HG03066 (cell line): ENCODE measurements at regions not wholly inside any gene's neighbourhood (a gene's known extent, or its start where the extent isn't known, plus 50 kb on each side); places are given as distances from the start of the nearest gene placed in this dataset.
"Not testable (repeated sequence)": the region's sequence is repeated elsewhere in the genome, so short reads cannot be mapped to it uniquely, and the experiment has no call there.

Experiments used
- ATAC-seq: cut with Tn5 transposase; IDR thresholded peaks from one replicate; pipeline ENCODE4 v1.9.1; 2021; ENCODE audit warnings: low read depth; ENCODE audit not compliant: unreplicated experiment

DNA sequence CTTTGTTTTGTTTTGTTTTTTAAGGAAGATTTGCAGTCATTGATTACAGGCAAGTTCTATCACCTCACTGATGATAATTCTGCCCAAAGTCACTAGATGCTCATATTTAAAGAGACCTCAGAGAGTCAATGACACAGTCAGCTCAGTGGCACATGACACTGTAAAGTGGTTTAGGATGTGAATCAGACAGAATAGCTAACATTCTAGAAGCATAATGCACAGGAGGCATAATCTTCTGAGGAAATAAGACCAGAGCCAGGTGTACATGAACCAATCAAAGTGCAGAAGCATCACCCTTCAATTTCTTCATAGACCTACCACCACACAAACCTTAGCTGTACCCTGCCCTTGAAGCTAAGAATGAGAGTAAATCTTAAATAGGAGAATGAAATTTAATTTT is 268.5 kb downstream of the BRINP2 start:
- ATAC-seq = no peak

DNA sequence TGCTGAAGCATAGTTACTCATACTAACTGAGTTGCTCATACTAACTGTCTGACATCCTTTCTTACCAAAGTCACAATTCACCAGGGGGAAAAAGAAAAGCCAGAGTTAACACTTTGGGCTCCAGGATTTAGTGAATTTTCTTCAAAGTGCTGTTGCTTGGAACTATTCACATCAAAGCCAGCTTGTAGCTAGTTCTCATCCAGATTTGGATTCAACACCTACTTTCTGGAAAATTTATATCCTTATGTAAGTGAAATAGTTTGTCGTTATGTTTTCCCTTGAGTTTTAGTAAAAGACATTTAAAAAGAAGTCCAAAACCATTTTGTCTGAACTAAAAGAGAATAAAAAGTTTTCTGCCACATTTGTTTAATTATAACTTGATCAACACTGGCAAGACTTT is 264.6 kb downstream of the BRINP2 start:
- ATAC-seq = no peak

DNA sequence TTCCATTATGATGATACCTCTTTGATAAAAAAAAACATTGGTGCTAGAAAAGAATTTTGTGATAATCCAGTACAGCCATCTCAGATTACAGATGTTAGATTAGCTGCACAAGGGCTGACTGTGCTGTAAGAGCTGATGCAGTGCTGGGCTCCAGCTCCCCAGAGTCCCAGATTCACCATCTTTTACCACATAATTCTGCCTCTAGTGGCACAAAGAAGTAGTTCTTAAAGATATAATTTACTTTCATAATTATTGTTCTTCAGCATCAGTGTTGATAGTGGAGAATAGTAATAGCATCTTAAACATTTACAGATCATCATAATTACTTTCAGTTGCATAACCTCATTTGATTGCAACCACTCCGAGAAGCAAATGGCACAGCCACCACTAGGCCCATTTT is 262.1 kb downstream of the BRINP2 start:
- ATAC-seq = no peak

DNA sequence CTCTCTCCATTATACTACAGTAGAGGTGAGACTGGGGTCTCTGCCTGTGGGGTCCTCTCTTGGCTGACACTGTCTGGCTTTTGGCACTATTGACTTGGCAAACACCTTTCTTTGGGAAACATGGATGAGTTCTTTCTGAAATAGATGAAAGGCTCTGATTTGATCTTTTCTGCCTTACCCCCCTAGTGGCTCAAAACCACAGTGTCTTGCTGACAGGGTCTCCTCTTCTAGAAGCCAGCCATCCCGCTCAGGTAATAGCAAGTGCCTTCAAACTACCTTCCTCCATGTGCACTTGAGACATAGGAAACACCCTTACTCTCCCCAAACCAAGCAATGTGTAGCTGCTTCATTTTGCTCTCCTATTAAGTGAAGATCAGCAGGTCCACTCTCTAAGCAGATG is 260.4 kb downstream of the BRINP2 start:
- ATAC-seq = no peak

DNA sequence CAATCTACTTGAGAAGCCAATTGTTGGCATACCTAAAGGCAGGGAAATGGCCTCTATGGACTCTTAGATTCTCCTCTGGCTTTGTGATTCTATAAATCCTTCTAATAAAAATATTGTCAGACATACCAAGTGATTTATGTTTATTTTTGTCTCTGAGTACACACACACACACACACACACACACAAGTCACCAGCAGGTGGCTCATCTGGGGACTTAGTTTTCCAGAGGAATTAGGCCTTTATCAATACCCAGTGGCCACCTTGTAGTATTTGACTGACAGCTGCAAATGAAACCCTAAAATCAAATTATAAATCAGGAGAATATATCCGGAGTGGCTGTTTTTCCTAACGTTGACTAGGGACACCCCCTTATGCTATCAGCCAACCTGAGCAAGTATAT is 258.5 kb downstream of the BRINP2 start:
- no peak for ATAC-seq

DNA sequence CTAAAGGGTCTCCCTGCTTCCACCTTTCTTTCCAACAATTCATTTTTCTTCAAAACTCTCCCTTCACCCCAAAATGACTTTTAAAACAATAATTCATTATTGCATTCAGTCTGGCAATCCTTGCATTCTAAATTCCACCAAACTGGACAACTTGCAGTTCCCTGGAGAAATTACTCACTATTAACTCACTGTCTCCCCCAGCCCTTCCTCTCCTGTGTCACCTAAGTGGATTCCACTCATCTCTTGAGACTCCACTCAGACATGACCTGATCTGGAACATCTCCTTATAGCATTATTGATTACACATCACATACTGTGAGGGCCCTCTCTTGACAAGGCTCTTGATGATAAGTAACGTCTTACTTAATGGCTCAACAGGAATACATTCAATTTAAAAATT is 257.1 kb downstream of the BRINP2 start:
- no peak for ATAC-seq

DNA sequence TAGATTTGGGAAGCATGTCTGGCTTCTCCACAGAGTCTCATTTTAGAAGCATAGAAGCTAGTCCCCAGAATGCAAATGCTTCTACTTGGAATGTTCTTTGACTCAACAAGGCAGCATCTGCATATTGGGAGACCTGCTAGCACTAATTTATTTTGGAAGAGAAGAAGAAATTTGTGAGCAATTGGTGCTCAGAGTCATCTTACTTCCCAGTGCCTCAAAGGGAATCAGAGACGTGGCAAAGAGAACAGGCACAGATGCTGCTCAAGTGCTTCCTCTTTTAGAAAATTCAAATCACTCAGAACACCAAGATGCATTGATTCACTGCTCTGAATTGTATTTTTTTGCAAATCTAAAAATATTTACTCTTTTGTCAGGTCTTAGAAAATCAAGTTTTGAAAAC is 255.7 kb downstream of the BRINP2 start:
- ATAC-seq = no peak

DNA sequence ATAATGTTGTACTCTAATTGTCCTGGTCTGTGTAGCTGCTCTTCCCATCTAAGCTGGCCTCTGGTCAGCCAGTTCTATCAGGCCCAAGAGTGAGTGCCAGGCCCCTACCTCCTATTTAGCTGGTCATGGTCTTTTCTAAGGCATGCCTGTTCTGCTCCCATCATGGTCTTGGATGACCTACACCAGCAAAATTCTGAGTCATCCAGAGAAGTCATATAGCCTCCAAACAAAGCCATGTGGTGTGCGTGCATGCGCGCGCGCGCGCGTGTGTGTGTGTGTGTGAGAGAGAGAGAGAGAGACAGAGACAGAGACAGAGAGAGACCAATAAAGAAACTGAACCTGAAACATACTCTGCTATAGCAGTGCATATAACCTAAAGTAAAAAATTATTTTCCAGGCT is 254.4 kb downstream of the BRINP2 start:
- ATAC-seq = no peak

DNA sequence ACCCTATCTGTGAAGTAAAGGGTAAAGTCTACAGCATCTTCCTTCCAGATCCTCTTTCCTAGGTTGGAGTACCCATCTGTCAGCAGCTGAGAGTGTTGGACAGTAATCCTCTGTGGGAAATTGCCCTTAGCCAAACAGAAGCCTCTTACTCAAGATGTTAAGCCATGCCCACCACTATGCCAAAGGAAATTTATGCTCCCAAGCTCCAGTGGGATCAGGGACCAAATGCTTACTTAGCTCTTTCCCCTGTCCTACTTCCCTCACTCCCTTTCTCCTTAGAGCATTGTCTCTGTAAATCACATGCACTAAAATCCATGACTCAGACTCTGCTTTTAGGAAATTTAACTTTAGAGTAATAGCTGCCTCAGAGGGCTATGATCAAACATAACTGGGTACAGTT is 254.0 kb downstream of the BRINP2 start:
- no peak for ATAC-seq

DNA sequence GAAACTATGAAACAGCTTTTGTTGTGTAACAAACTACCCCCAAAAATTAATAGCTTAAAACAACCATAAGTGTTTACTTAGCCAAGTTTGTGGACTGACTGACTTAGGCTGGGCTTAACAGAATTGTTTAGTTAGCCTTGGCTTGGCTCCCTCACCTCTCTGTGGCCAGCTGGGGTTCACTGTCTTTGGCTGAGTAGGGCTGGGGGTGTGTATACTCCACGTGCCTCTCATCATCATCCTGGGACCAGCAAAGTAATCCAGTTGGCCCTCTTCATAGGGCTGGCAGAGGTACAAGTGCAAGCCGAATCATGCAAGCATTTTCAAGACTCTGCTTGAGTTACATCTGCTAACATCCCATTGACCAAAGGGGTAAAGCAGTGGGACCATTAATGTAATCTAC is 252.3 kb downstream of the BRINP2 start:
- no peak for ATAC-seq

DNA sequence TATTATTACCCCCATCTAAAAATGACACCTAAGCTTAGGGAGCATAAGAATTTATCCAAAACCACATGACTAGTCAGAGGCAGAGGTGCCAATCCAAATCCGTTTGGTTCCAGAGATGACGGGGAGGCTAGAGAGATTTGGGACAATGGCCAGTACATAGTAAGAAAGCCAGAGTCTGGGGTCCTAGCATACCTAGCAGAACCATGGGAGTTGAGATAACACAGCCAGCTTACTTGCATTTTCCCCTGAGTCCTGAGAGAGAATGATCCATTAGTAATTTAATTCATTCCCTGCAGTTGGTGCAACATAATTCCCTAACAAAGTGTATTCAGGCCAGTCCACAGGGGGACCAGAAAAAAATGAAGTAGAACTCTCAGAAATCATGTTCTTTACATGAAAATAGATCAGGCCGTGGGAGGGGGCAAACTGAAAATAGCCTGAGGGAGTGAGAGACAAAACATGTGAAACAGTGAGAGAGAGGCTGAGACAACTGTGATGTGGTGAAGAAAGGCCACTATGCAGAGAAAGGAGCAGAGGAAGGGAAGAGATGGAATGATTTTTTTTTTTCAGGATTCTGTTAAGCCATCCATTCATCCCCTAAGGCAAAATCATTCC is 243.3 kb downstream of the BRINP2 start:
- no peak for ATAC-seq

DNA sequence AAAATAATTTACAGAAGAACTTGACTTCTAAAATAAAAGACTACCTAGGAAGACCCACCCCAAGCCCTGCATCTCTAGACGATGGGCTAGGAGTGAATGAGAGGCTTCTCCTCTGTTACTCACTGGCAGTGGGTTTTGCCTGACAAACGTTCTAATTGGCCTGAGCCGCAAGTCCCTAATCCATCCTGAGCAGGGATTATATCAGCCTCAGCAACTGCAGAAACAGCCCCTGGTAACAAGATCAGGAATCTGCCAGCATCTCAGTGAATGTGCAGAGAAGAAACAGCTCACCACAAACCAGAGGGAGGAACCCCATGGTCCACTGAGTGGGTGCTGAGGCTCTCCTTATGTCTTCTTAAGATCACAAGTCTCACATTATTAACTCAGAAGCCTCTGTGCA is 240.6 kb downstream of the BRINP2 start:
- ATAC-seq = no peak

DNA sequence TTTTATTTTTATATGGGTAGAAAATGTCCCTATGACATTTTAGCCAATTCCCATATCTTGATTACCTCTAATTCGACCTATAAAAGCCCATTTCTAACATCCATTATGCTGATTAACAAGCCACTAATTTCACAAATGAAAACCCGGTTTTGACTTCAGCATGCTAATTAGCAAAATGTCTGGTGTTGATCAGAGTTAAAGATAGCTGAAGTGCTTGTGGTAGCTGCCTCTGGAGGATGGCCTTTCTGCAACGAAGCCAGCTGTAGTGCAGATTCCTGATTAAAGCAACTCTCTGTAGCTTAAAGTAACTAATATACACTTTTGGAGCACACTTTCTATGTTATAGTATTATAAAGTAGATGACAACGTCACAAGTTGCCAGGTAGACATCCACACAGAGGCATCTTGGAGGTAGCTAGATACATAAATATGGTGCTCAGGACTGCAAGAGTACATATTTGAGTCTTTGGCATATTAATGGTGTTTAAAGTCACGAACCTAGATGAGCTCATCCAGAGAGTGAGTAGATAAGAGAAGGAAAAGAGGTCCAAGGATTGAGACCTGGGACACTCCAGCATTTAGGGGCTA is 239.5 kb downstream of the BRINP2 start:
- ATAC-seq = no peak

DNA sequence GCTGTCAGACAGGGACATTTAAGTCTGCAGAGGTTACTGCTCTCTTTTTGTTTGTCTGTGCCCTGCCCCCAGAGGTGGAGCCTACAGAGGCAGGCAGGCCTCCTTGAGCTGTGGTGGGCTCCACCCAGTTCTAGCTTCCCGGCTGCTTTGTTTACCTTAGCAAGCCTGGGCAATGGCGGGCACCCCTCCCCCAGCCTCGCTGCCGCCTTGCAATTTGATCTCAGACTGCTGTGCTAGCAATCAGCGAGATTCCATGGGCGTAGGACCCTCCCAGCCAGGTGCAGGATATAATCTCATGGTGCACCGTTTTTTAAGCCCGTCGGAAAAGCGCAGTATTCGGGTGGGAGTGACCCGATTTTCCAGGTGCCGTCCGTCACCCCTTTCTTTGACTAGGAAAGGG is 235.6 kb downstream of the BRINP2 start:
- ATAC-seq = not testable (repeated sequence)

DNA sequence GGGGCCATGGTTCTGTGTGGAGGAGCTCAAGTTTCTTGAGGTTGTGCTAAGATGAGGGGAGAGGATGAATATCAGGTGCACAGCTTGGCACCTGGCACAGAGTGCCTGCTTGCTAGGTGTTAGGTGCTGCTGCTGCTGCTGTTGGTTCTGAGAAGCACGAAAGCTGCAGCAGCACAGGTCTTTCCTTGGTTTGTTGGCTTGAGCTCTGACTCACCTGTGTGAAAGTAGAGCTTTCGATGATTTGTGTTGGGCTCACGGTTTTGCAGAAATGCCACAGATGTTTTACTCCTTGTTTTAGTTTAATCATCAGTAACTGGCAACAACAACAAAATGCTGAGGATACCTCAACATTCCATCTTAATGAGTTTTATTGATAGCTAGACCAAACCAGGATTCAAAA is 221.6 kb downstream of the BRINP2 start:
- no peak for ATAC-seq

DNA sequence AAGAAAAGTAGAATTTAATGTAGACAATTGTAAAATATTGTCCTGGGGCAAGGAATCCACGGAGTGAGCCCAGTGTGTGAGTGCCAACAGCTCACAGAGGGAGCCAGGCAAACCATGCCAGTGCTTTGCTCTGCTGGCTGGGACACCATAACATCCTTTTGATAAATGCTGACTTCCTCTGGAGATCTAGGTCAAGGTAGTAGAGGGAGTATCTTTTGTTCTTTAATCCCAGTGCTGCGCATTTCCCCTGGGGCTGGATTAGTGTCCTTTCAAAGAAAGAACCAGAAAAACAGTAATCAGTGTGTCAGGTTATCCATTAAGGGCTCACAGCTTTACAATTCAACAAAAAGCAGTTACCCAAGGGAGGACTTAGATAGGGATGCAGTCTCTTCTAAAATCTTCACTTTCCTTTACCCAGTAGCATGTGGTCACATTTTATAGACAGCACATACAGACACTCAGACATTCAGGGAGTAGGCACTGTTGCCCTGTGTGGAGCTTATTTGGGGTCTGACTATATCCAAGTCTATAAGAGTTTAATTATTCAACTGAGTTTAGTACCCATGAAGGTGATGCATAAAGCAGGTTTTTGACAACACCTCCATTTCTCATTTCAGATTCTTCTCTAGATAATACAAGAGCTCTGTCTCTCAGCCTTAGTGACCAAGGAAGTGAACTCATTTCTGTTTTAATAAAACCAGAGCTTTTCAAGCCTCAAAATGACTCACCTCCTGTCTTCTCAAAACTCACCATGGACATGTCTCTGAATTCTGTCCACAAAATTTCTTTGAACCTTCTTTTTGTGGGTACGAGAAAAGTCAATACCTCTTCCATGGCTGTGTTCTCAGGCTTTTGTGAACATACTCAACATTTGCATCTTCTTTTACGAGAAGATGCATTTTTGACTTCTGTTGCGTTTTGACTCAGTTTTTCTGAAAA is 215.3 kb downstream of the BRINP2 start:
- ATAC-seq = no peak

DNA sequence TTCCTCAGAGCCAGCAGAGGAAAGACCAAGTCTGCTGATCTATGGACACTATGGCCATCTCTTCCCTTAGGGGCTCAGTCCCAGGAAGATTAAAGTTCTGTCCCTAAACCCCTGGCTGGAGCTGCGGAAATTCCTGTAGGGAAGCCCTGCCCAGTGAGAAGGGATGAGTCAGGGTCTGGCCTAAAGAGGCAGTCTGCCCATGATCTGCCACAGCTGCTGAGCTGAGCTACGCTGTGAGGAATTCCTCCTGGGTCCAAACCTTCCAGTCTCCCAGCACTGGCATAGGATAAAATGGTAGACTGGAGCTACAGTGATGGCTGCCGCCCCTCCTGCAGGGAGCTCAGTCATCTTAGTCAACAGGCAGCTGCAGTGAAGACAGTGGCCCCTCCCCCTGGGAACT is 213.7 kb downstream of the BRINP2 start:
- ATAC-seq = no peak

DNA sequence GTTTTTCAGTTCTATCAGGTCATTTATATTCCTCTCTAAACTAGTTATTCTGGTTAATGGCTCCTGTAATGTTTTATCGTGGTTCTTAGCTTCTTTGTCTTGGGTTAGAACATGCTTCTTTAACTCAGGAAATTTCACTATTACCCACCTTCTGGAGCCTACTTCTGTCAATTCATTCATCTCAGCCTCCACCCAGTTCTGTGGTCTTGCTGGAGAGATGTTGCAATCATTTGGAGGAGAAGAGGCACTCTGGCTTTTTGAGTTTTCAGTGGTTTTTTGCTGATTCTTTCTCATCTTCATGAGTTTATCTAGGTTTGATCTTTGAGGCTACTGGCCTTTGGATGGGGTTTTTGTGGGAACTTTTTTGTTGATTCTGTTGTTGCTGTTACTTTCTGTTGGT is 213.0 kb downstream of the BRINP2 start:
- no peak for ATAC-seq

DNA sequence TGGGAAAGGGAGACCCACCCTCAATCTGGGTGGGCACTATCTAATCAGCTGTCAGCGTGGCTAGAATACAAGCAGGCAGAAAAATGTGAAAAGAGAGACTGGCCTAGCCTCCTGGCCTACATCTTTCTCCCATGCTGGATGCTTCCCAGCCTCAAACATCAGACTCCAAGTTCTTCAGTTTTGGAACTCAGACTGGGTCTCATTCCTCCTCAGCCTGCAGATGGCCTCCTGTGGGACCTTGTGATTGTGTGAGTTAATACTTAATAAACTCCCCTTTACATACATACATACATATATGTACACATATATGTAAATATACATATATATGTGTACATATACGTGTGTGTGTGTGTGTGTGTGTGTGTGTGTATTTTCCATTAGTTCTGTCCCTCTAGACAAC is 207.1 kb downstream of the BRINP2 start:
- no peak for ATAC-seq

DNA sequence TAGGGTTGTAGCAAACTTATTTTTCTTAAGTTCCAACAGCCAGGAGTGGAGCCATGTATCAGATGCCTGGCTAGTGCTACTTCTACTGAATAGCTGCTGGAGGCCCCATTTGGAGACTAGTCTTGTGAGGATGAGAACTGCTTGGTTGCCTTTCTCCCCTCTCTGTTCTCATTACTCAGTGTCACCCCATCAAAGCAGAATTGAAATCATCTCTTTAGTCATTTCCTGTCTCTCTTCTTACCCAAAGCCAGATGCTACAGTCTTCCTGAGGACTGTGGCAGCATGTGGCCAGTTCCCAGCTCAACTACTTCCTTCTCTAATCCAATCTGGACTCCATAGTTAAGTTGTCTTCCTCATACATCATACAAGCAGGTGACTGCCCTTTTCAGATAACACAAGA is 197.5 kb downstream of the BRINP2 start:
- no peak for ATAC-seq

DNA sequence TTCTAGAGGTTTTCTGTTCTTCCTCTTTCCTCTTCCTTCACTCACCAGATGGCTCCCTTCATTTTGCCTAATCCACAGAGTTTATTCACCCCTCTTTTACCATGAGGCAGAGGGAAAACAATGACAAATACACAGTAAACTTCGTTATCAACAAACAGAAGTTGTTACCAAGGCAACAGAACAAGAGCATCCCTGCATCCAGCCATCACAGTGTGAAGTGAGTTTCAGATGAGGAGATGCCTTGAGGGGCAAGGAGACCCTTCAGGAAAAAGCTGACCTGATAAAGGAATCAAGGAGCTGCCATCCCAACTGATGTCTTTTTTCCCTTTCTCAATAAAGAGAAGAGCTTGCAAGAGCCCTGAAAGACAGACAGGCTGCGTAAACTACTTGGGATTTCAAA is 195.3 kb downstream of the BRINP2 start:
- ATAC-seq = no peak

DNA sequence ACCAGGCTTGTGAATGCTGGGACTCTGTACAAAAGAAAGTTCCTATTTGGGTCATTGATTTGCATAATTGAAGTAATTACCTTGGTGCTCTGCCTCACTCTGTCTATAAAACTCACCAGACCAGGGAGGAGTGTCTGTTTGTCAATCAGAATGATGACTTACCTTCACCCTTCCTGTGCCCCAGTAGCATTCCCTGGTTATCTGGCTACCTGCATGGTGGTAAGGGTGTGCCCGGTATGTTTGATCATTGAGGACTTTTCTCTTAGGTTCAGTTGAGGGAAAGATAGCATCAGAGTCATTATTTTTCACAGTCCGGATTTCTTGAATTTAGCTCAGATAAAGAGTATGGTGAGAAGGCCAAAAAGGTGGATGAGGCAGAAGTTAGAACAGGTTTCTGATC is 190.0 kb downstream of the BRINP2 start:
- no peak for ATAC-seq
